VCaP (cell line): ENCODE measurements at regions not wholly inside any gene's neighbourhood (a gene's known extent, or its start where the extent isn't known, plus 50 kb on each side); places are given as distances from the start of the nearest gene placed in this dataset.
"Not testable (repeated sequence)": the region's sequence is repeated elsewhere in the genome, so short reads cannot be mapped to it uniquely, and the experiment has no call there.

Experiments
- H3K27ac ChIP-seq: fragments of 450-650 bp; 2 replicates; pipeline ENCODE4 v1.5.1; 2017
- TF ChIP-seq, protein P1 (sequence below): fragments of 450-650 bp; conservative IDR thresholded peaks from 2 replicates; pipeline ENCODE4 v1.5.1; 2017; ENCODE audit warnings: mild to moderate bottlenecking, moderate library complexity

GRCh38 chr13:80680786-80681366, 339.9 kb upstream of the SPRY2 start:
- TF ChIP-seq, protein P1, sequence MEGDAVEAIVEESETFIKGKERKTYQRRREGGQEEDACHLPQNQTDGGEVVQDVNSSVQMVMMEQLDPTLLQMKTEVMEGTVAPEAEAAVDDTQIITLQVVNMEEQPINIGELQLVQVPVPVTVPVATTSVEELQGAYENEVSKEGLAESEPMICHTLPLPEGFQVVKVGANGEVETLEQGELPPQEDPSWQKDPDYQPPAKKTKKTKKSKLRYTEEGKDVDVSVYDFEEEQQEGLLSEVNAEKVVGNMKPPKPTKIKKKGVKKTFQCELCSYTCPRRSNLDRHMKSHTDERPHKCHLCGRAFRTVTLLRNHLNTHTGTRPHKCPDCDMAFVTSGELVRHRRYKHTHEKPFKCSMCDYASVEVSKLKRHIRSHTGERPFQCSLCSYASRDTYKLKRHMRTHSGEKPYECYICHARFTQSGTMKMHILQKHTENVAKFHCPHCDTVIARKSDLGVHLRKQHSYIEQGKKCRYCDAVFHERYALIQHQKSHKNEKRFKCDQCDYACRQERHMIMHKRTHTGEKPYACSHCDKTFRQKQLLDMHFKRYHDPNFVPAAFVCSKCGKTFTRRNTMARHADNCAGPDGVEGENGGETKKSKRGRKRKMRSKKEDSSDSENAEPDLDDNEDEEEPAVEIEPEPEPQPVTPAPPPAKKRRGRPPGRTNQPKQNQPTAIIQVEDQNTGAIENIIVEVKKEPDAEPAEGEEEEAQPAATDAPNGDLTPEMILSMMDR = no peak
- no peak overlapping the region for H3K27ac ChIP-seq

DNA sequence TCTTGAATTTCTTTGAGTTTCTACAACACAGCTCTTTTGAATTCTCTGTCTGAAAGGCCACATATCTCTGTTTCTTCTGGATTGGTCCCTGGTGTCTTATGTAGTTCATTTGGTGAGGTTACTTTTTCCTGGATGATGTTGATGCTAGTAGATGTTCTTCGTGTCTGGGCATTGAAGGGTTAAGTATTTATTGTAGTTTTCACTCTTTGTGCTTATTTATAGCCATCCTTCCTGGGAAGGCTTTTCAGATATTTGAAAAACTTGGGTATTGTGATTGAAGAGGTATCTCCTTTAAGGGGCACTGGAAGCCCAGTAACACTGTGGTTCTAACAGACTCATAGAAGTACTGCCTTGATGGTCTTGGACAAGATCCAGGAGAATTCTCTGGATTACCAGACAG, 338.5 kb upstream of the SPRY2 start:
- no peak overlapping the region for H3K27ac ChIP-seq

DNA sequence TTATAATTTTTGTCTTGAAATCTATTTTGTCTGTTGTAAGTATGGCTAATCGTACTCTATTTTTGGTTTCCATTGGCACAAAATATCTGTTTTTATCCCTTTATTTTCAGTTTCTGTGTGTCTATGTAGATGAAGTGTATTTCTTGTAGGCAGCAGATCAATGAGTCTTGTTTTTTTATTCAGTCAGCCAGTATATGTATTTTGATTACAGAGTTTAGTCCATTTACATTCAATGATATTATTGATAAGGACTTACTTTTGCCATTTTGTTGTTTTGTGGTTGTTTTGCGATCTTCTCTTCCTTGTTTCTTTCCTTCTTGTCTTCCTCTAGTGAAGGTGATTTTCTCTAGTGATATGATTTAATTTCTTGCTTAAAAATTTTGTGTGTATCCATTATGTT, 336.3 kb upstream of the SPRY2 start:
- H3K27ac ChIP-seq = no peak overlapping the region
- TF ChIP-seq, protein P1 = no peak

More for the DNA sequence above, 338.5 kb upstream of the SPRY2 start:
- TF ChIP-seq, protein P1 = no peak

- H3K27ac ChIP-seq = not testable (repeated sequence)
Observed at GRCh38 chr13:80675442-80675841, 334.5 kb upstream of the SPRY2 start.

DNA sequence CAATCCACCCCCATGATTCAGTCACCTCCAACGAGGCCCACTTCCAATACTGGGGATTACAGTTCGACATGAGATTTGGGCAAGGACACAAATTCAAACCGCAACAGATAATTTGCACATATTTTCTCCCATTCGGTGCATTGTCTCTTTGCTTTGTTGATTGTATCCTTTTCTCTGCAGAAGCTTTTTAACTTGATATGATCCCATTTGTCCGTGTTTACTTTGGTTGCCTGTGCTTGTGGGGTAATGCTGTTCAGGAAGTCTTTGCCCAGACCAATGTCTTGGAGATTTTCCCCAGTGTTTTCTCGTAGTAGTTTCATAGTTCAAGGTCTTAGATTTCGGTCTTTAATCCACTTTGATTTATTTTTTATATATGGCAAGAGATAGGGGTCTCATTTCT, 330.8 kb upstream of the SPRY2 start:
- H3K27ac ChIP-seq = no peak overlapping the region
- TF ChIP-seq, protein P1 = no peak

GRCh38 chr13:80669112-80669511, 328.2 kb upstream of the SPRY2 start:
- TF ChIP-seq, protein P1 = no peak

GRCh38 chr13:80668452-80668851, 327.5 kb upstream of the SPRY2 start:
- TF ChIP-seq, protein P1 = no peak
- H3K27ac ChIP-seq = no peak overlapping the region

More at GRCh38 chr13:80669112-80669511, 328.2 kb upstream of the SPRY2 start:
- no peak overlapping the region for H3K27ac ChIP-seq

DNA sequence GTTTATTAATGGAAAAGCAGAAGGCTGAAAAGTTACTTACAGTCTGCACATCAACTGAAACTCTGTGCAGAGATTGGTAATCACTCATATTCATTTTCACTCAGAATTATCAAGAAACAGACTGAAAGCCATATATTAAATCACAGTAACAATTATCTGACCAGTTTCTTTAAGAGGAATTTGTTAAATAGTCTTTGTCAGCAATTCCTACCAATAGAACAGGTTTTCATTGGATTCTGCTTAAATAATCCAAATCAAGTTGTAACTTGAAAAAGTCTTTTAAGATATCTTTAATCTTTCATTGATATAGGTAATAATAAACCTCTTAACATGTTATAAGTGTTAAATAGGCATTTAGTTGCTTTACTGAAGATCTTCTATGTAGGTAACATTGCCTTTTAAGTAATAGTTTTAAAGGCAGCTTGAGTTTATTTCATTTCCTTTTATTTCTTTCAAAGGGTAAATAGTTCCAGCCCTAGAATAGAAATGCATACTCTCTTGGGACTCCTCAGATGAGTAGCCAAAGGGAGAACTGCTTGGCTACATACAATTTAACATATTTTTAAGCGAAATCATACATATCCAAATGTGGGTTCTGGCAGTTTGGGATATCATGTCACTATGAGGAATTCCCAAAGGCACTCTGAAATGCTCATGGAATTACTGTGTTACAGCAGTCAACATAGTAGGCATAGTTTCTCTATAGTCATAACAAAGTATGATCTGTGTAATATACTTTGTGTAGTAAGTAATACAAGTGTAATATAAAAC, 326.0 kb upstream of the SPRY2 start:
- TF ChIP-seq, protein P1 = no peak

More for the DNA sequence above, 326.0 kb upstream of the SPRY2 start:
- no peak overlapping the region for H3K27ac ChIP-seq
